OCI-LY7 (cell line): ENCODE measurements at regions not wholly inside any gene's neighbourhood (a gene's known extent, or its start where the extent isn't known, plus 50 kb on each side); places are given as distances from the start of the nearest gene placed in this dataset.

Experiments
- CTCF ChIP-seq: fragments of 200-600 bp; sonication (generic); conservative IDR thresholded peaks from 2 replicates; pipeline ENCODE4 v1.5.1; 2014; ENCODE audit warnings: mild to moderate bottlenecking, antibody characterized with exemption, low read length, moderate library complexity, mixed read lengths
- EZH2phosphoT487 ChIP-seq: fragments of 200-600 bp; sonication (generic); IDR thresholded peaks from 2 replicates; pipeline ENCODE4 v1.6.1; 2018; ENCODE audit warnings: low read depth, borderline replicate concordance, mild to moderate bottlenecking, mixed run types, antibody characterized with exemption, low read length, moderate library complexity, mixed read lengths

- no peak for TF ChIP-seq CTCF
- no peak for TF ChIP-seq EZH2phosphoT487
Measured at GRCh38 chr5:114207615-114208014, 154.3 kb upstream of the KCNN2 start.
